ENCODE measurements at regions not wholly inside any gene's neighbourhood (a gene's known extent, or its start where the extent isn't known, plus 50 kb on each side); places are given as distances from the start of the nearest gene placed in this dataset.

- Histone ChIP-seq H3K4me3 (ENCODE audit: low read length) (no peak overlapping the region), H3K4me2 (ENCODE audit: low read length) (no peak overlapping the region), H3K9ac (ENCODE audit: low read depth, low read length) (no peak overlapping the region), H3K4me1 (ENCODE audit: control insufficient read depth, insufficient read depth, low read length) (no peaks in the 10 kb centered on the region), H3K27me3 (ENCODE audit: control insufficient read depth, insufficient read depth, low read length) (no peaks in the 10 kb centered on the region), H3K9me3 (replicated peaks; ENCODE audit: low read length) (no peaks in the 10 kb centered on the region), H3K36me3 (ENCODE audit: insufficient read depth, low read length) (no peaks in the 10 kb centered on the region)
Measured at GRCh38 chr9:84079994-84080393, 99.4 kb downstream of the RMI1 start.

GRCh38 chr9:84101964-84102632, 121.5 kb downstream of the RMI1 start:
- no peaks in the 10 kb centered on the region for H3K36me3 ChIP-seq (ENCODE audit: insufficient read depth, low read length)
- H3K9me3 ChIP-seq (replicated peaks; ENCODE audit: low read length): no peaks in the 10 kb centered on the region
- no peak overlapping the region for H3K4me2 ChIP-seq (ENCODE audit: low read length)
- H3K27me3 ChIP-seq (ENCODE audit: control insufficient read depth, insufficient read depth, low read length): peaks cover 7% of the 10 kb centered on the region
- no peak overlapping the region for H3K9ac ChIP-seq (ENCODE audit: low read depth, low read length)
- no peaks in the 10 kb centered on the region for H3K4me1 ChIP-seq (ENCODE audit: control insufficient read depth, insufficient read depth, low read length)
- no peak overlapping the region for H3K4me3 ChIP-seq (ENCODE audit: low read length)

DNA sequence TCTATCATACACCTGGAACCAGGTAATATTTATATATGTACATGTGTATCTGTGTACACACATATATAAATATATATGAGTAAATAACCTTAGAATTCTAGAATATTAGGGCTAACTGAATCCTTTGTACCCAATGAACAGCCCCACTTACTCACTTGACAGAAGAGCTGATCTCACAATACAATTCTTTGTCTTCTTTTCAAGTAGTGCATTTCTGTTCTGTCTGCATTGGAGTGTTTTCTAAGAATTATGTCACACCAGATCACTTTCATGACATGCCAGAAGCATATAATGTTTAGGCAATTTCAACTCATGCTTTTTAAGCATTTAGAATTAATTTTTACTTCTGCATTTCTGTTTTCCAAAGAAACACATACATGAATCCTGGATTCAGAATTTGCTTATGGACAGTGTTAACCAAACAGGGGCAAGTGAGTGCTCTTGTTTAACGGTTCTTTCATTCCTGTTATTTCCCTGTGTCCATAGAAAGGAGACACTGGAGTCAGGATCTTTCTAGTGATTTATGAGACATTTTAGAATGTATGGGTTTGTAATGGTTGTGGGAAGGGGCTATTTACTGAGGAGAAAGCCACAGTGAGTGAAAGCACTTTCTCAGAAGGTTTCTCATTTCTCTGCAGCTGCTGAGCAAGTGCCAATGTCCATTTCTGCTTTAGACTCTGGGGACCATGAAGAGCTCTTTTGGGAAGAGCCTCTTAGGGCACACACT, 123.2 kb downstream of the RMI1 start:
- Histone ChIP-seq H3K4me3 (ENCODE audit: low read length) (no peak overlapping the region), H3K9me3 (replicated peaks; ENCODE audit: low read length) (no peaks in the 10 kb centered on the region), H3K4me2 (ENCODE audit: low read length) (no peak overlapping the region), H3K27me3 (ENCODE audit: control insufficient read depth, insufficient read depth, low read length) (peaks cover 7% of the 10 kb centered on the region), H3K9ac (ENCODE audit: low read depth, low read length) (no peak overlapping the region), H3K4me1 (ENCODE audit: control insufficient read depth, insufficient read depth, low read length) (no peaks in the 10 kb centered on the region), H3K36me3 (ENCODE audit: insufficient read depth, low read length) (no peaks in the 10 kb centered on the region)

DNA sequence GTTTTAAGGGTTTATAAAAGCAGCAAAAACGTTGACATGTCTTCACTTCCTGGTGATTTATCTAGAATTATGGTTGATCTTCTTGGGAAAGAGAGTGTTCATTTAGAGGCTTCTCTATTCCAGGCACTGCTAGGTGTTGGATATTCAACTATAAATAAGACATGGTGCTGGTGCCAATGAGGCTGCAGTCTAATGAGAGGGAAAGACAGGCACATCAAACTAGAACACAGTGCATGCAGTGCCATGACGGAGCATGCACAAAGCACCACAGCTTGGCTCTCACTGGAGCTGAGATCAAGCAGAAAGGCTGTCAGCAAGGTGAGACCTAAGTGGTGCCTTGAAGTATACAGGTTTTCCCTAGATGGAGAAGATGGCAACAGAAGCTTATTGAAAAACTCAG, 126.5 kb downstream of the RMI1 start:
- Histone ChIP-seq H3K4me3 (ENCODE audit: low read length) (no peak overlapping the region), H3K4me1 (ENCODE audit: control insufficient read depth, insufficient read depth, low read length) (no peaks in the 10 kb centered on the region), H3K4me2 (ENCODE audit: low read length) (no peak overlapping the region), H3K9ac (ENCODE audit: low read depth, low read length) (no peak overlapping the region), H3K27me3 (ENCODE audit: control insufficient read depth, insufficient read depth, low read length) (peaks cover 3% of the 10 kb centered on the region), H3K9me3 (replicated peaks; ENCODE audit: low read length) (no peaks in the 10 kb centered on the region), H3K36me3 (ENCODE audit: insufficient read depth, low read length) (no peaks in the 10 kb centered on the region)

DNA sequence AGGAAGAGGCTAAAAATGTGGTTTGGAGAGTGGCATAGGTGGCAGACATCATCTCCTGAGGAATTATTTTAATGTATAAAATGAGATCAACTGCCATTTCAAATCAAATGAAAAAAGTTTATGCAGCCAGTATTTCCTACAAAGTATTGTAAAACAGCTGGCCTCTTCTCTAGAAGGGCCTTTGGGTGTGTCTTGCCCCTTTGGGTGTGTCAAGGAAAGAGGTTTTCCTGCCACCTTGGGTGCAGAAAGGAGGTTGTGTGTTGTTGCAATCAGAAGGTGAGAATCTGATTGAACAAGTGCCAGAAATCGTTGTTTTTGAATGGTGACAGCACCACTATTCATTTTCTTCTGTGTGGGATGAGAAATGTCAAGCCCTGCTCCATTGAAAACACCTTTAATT, 127.4 kb downstream of the RMI1 start:
- H3K4me2 ChIP-seq (ENCODE audit: low read length): no peak overlapping the region

GRCh38 chr9:84111726-84112125, 131.1 kb downstream of the RMI1 start:
- no peak overlapping the region for H3K4me2 ChIP-seq (ENCODE audit: low read length)
- no peaks in the 10 kb centered on the region for H3K9me3 ChIP-seq (replicated peaks; ENCODE audit: low read length)
- no peak overlapping the region for H3K4me3 ChIP-seq (ENCODE audit: low read length)
- H3K9ac ChIP-seq (ENCODE audit: low read depth, low read length): no peak overlapping the region
- no peaks in the 10 kb centered on the region for H3K27me3 ChIP-seq (ENCODE audit: control insufficient read depth, insufficient read depth, low read length)
- no peaks in the 10 kb centered on the region for H3K36me3 ChIP-seq (ENCODE audit: insufficient read depth, low read length)
- H3K4me1 ChIP-seq (ENCODE audit: control insufficient read depth, insufficient read depth, low read length): no peaks in the 10 kb centered on the region

More for the DNA sequence above, 127.4 kb downstream of the RMI1 start:
- Histone ChIP-seq H3K9ac (ENCODE audit: low read depth, low read length) (no peak overlapping the region), H3K36me3 (ENCODE audit: insufficient read depth, low read length) (no peaks in the 10 kb centered on the region), H3K27me3 (ENCODE audit: control insufficient read depth, insufficient read depth, low read length) (peaks cover 2% of the 10 kb centered on the region), H3K4me1 (ENCODE audit: control insufficient read depth, insufficient read depth, low read length) (no peaks in the 10 kb centered on the region), H3K9me3 (replicated peaks; ENCODE audit: low read length) (no peaks in the 10 kb centered on the region), H3K4me3 (ENCODE audit: low read length) (no peak overlapping the region)

DNA sequence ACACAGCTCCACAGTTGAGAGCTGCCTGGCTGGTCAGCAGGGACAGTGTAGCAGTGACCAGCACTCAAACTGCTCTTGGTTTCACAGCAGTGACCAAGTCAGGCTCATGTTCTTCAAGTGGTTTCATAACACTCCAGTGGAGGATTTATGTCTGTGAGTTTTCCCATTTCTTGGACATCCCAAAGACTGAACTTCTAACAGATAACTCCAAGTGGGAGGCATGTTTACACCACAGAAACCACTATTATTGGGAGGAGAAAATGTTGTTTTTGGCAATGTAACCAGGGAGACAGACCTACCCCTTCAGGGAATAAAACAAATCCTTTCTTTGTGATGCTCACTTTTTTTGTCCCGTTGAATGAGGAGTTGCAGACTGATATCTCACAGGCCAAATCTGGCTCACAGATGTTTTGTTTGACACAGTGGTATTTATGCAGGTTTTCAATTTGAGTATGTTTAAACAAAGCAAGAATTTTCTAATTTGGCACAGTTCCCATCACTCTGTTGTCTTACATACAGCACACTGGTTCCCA, 141.5 kb downstream of the RMI1 start:
- no peaks in the 10 kb centered on the region for H3K36me3 ChIP-seq (ENCODE audit: insufficient read depth, low read length)
- no peak overlapping the region for H3K9ac ChIP-seq (ENCODE audit: low read depth, low read length)
- H3K4me3 ChIP-seq (ENCODE audit: low read length): no peak overlapping the region
- no peaks in the 10 kb centered on the region for H3K9me3 ChIP-seq (replicated peaks; ENCODE audit: low read length)
- no peak overlapping the region for H3K4me2 ChIP-seq (ENCODE audit: low read length)
- H3K27me3 ChIP-seq (ENCODE audit: control insufficient read depth, insufficient read depth, low read length): no peaks in the 10 kb centered on the region
- no peaks in the 10 kb centered on the region for H3K4me1 ChIP-seq (ENCODE audit: control insufficient read depth, insufficient read depth, low read length)

GRCh38 chr9:84122572-84122971, 142.0 kb downstream of the RMI1 start:
- Histone ChIP-seq H3K4me1 (ENCODE audit: control insufficient read depth, insufficient read depth, low read length) (no peaks in the 10 kb centered on the region), H3K9ac (ENCODE audit: low read depth, low read length) (no peak overlapping the region), H3K27me3 (ENCODE audit: control insufficient read depth, insufficient read depth, low read length) (no peaks in the 10 kb centered on the region), H3K9me3 (replicated peaks; ENCODE audit: low read length) (no peaks in the 10 kb centered on the region), H3K36me3 (ENCODE audit: insufficient read depth, low read length) (no peaks in the 10 kb centered on the region), H3K4me2 (ENCODE audit: low read length) (no peak overlapping the region), H3K4me3 (ENCODE audit: low read length) (no peak overlapping the region)

DNA sequence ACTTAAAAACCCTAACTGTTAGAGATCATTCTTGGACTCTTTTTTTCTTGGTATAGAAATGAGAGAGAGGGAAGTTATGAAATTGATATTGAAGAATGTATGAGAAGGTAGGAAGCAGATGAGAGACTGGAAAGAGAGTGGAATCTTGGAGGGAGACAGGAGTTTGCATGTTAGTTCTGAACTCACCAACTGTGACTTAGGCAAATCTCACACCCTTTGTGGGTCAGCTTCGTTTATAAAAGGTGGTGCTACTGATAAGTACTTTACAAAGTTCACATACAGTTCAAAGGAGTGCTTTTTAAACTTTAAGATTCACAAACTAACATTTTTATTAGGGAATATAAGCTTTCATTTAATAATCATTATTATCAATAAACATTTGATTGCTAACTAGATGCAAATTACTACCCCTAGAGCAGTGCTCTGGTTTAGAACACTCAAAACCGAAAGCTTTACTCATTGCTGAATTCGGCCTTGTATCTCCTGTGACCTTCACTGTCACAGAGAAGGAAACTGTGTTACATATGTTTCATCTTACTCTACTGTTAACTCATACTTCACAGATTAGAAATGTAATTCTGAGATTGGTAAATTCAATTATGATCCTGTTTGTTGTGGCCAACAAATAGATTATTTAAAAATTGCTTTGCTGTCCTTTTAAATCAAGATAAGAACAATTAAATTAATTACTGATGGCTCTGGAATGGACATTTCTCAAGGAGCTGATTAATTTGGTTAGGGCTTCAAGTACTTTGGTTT, 143.2 kb downstream of the RMI1 start:
- Histone ChIP-seq H3K9ac (ENCODE audit: low read depth, low read length) (no peak overlapping the region), H3K4me2 (ENCODE audit: low read length) (no peak overlapping the region), H3K27me3 (ENCODE audit: control insufficient read depth, insufficient read depth, low read length) (no peaks in the 10 kb centered on the region), H3K4me3 (ENCODE audit: low read length) (no peak overlapping the region), H3K9me3 (replicated peaks; ENCODE audit: low read length) (no peaks in the 10 kb centered on the region), H3K36me3 (ENCODE audit: insufficient read depth, low read length) (no peaks in the 10 kb centered on the region), H3K4me1 (ENCODE audit: control insufficient read depth, insufficient read depth, low read length) (no peaks in the 10 kb centered on the region)

DNA sequence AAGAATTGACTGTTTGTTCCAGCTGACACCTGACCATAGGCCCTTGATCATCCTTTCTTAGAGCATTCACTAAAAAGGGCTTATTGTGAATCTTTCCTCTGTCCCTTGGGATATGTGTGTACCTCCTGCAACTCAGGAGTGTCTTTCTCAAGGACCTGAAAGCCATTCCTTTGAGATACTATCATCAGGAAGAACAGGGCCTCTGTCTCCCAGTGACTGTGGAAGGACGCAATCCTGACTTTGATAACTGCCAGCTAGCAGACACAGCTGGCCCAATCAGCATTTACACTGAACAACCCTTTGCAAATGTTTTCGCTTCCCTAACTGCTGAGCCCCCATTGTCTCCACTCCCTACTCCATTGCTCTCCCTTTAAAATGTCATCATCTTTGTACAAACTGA, 144.4 kb downstream of the RMI1 start:
- H3K9ac ChIP-seq (ENCODE audit: low read depth, low read length): no peak overlapping the region
- H3K4me3 ChIP-seq (ENCODE audit: low read length): no peak overlapping the region
- no peaks in the 10 kb centered on the region for H3K9me3 ChIP-seq (replicated peaks; ENCODE audit: low read length)
- no peak overlapping the region for H3K4me2 ChIP-seq (ENCODE audit: low read length)
- no peaks in the 10 kb centered on the region for H3K27me3 ChIP-seq (ENCODE audit: control insufficient read depth, insufficient read depth, low read length)
- H3K36me3 ChIP-seq (ENCODE audit: insufficient read depth, low read length): no peaks in the 10 kb centered on the region
- H3K4me1 ChIP-seq (ENCODE audit: control insufficient read depth, insufficient read depth, low read length): no peaks in the 10 kb centered on the region

GRCh38 chr9:84129529-84129928, 148.9 kb downstream of the RMI1 start:
- no peaks in the 10 kb centered on the region for H3K27me3 ChIP-seq (ENCODE audit: control insufficient read depth, insufficient read depth, low read length)
- H3K36me3 ChIP-seq (ENCODE audit: insufficient read depth, low read length): no peaks in the 10 kb centered on the region
- no peaks in the 10 kb centered on the region for H3K9me3 ChIP-seq (replicated peaks; ENCODE audit: low read length)
- H3K4me3 ChIP-seq (ENCODE audit: low read length): no peak overlapping the region
- no peak overlapping the region for H3K4me2 ChIP-seq (ENCODE audit: low read length)
- H3K4me1 ChIP-seq (ENCODE audit: control insufficient read depth, insufficient read depth, low read length): no peaks in the 10 kb centered on the region
- H3K9ac ChIP-seq (ENCODE audit: low read depth, low read length): no peak overlapping the region
